T-helper 17 cell (primary cell): ENCODE measurements at regions not wholly inside any gene's neighbourhood (a gene's known extent, or its start where the extent isn't known, plus 50 kb on each side); places are given as distances from the start of the nearest gene placed in this dataset.

ENCODE experiments used
- ATAC-seq: fragments of 150-1000 bp; cut with Tn5 transposase; 2 replicates; pipeline ENCODE4 v1.10.0; 2021; ENCODE audit warnings: mild to moderate bottlenecking, moderate library complexity
- DNase-seq, 3 donors: peaks; one replicate each; pipeline versions ENCODE4 v3.0.0 to v3.0.0-alpha.2; 2020 to 2021
- H3K9me3 ChIP-seq: one replicate; pipeline ENCODE4 v1.7.0; 2013; ENCODE audit warnings: low read length, mild to moderate bottlenecking; ENCODE audit not compliant: control insufficient read depth, poor library complexity, severe bottlenecking
- H3K27ac Mint-ChIP-seq: one replicate; pipeline ENCODE4 v1.8.0; 2022; ENCODE audit warnings: mild to moderate bottlenecking, moderate library complexity, mixed read lengths
- H3K27me3 Mint-ChIP-seq: one replicate; pipeline ENCODE4 v1.8.0; 2022; ENCODE audit warnings: mixed read lengths
- H3K36me3 Mint-ChIP-seq: one replicate; pipeline ENCODE4 v1.8.0; 2022; ENCODE audit warnings: low read depth, mixed read lengths
- H3K4me1 Mint-ChIP-seq: one replicate; pipeline ENCODE4 v1.8.0; 2022; ENCODE audit warnings: mild to moderate bottlenecking, mixed read lengths
- H3K4me3 Mint-ChIP-seq: one replicate; pipeline ENCODE4 v1.8.0; 2022; ENCODE audit warnings: mild to moderate bottlenecking, moderate library complexity, mixed read lengths

DNA sequence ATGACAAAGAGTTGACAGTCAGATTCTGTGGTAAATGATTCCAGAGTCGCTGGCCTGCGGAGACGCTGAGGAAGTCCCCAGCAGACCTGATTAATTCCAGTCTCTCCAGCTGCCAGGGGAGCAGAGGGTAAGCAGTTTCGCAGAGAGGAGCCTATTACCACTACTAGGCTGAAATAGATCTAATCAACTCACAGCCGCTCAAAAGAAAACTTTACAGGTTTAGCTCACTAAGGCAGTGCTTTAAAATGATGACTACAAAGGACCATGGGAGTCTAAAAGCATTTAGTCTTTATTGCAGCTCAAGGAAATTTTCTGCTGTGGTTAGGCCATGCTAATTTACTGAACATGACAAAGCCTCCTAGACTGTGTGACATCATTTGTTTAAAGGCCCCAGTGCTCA, 445.6 kb upstream of the POU3F3 start:
- no peaks in the 10 kb centered on the region for H3K27me3 Mint-ChIP-seq
- DNase-seq (no peak), ATAC-seq (no peak)
- H3K9me3 ChIP-seq: no peaks in the 10 kb centered on the region
- H3K4me1 Mint-ChIP-seq: no peaks in the 10 kb centered on the region
- no peak overlapping the region for H3K27ac Mint-ChIP-seq
- H3K36me3 Mint-ChIP-seq: no peaks in the 10 kb centered on the region
- no peak overlapping the region for H3K4me3 Mint-ChIP-seq

GRCh38 chr2:104410136-104410535, 443.8 kb upstream of the POU3F3 start:
- DNase-seq: no peak
- Mint-ChIP-seq H3K36me3 (no peaks in the 10 kb centered on the region), H3K27me3 (no peaks in the 10 kb centered on the region), H3K27ac (no peak overlapping the region), H3K4me3 (no peak overlapping the region), H3K4me1 (no peaks in the 10 kb centered on the region)
- no peak for ATAC-seq
- H3K9me3 ChIP-seq: no peaks in the 10 kb centered on the region

GRCh38 chr2:104412384-104412783, 441.5 kb upstream of the POU3F3 start:
- H3K9me3 ChIP-seq: no peaks in the 10 kb centered on the region
- Mint-ChIP-seq H3K4me3 (no peak overlapping the region), H3K4me1 (no peaks in the 10 kb centered on the region), H3K27ac (no peak overlapping the region), H3K27me3 (no peaks in the 10 kb centered on the region), H3K36me3 (no peaks in the 10 kb centered on the region)
- DNase-seq (no peak), ATAC-seq (no peak)

DNA sequence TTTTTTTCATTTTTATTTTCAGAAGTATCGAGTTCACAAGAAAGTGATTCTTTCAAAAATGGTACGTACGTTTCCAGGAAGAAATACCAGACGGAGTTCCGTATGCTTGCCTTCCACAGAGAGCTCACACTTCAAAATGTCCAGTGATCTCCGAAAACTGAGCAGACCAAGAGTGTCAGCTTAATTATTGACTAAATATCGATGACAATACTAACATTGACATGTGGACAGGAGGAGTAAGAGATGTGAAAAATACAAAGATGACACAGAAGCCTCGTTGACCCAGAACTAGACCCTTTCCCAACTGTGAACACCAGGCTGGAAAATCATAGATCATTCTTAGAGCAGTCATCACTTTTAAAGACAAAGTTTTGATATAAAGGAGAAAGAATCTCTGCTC, 440.0 kb upstream of the POU3F3 start:
- Mint-ChIP-seq H3K27ac (no peak overlapping the region), H3K4me1 (no peaks in the 10 kb centered on the region), H3K36me3 (no peaks in the 10 kb centered on the region), H3K27me3 (no peaks in the 10 kb centered on the region), H3K4me3 (no peak overlapping the region)
- ATAC-seq (no peak), DNase-seq (no peak)
- H3K9me3 ChIP-seq: no peaks in the 10 kb centered on the region

- Mint-ChIP-seq H3K36me3 (no peaks in the 10 kb centered on the region), H3K4me1 (no peaks in the 10 kb centered on the region), H3K4me3 (no peak overlapping the region), H3K27me3 (no peaks in the 10 kb centered on the region), H3K27ac (no peak overlapping the region)
- ATAC-seq (no peak), DNase-seq (no peak)
- no peaks in the 10 kb centered on the region for H3K9me3 ChIP-seq
Measured at GRCh38 chr2:104415284-104415683, 438.6 kb upstream of the POU3F3 start.

DNA sequence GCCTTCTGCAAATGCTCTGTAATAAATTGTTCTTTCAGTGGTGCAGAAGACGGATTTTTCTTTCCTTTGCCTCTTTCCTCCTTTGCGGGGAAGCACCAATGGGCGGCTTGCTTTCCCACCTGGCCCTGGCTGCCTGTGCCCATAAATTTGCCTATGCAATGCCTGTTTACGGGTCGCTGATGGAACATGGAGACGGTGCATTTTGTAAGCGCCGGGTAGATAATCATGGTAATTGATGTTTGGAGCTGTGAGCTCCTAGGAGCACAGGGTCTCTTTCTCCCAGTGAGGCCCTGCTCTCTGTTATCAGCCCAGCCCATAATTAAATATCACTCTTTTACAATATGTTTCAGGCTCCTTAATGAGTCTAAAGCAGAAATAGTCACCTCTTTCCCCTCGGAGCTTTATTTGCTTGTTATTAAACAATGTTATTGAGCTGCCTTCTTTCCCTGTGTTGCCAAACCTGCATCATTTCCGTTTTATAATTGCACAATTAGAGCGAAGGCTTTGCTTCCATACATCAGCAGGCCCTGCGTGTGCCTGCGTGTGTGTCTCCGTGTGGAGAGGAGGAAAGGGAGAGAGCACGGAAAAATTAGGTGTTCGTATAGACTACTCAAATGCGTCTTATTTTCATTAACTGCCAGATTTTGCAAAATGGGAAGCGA, 437.4 kb upstream of the POU3F3 start:
- DNase-seq (no peak), ATAC-seq (no peak)
- no peaks in the 10 kb centered on the region for H3K36me3 Mint-ChIP-seq
- H3K27me3 Mint-ChIP-seq: no peaks in the 10 kb centered on the region
- no peaks in the 10 kb centered on the region for H3K9me3 ChIP-seq
- no peak overlapping the region for H3K4me3 Mint-ChIP-seq
- H3K27ac Mint-ChIP-seq: no peak overlapping the region
- no peaks in the 10 kb centered on the region for H3K4me1 Mint-ChIP-seq

- ATAC-seq (no peak), DNase-seq (no peak)
- Mint-ChIP-seq H3K4me3 (no peak overlapping the region), H3K4me1 (no peaks in the 10 kb centered on the region), H3K36me3 (no peaks in the 10 kb centered on the region), H3K27me3 (no peaks in the 10 kb centered on the region), H3K27ac (no peak overlapping the region)
- H3K9me3 ChIP-seq: no peaks in the 10 kb centered on the region
Measured at GRCh38 chr2:104420420-104420819, 433.5 kb upstream of the POU3F3 start.

- DNase-seq: no peak
- H3K36me3 Mint-ChIP-seq: no peaks in the 10 kb centered on the region
- H3K4me1 Mint-ChIP-seq: no peaks in the 10 kb centered on the region
- ATAC-seq: no peak
- H3K27me3 Mint-ChIP-seq: no peaks in the 10 kb centered on the region
- H3K27ac Mint-ChIP-seq: no peak overlapping the region
- H3K4me3 Mint-ChIP-seq: no peak overlapping the region
- H3K9me3 ChIP-seq: no peaks in the 10 kb centered on the region
Measured at GRCh38 chr2:104420953-104421352, 433.0 kb upstream of the POU3F3 start.

DNA sequence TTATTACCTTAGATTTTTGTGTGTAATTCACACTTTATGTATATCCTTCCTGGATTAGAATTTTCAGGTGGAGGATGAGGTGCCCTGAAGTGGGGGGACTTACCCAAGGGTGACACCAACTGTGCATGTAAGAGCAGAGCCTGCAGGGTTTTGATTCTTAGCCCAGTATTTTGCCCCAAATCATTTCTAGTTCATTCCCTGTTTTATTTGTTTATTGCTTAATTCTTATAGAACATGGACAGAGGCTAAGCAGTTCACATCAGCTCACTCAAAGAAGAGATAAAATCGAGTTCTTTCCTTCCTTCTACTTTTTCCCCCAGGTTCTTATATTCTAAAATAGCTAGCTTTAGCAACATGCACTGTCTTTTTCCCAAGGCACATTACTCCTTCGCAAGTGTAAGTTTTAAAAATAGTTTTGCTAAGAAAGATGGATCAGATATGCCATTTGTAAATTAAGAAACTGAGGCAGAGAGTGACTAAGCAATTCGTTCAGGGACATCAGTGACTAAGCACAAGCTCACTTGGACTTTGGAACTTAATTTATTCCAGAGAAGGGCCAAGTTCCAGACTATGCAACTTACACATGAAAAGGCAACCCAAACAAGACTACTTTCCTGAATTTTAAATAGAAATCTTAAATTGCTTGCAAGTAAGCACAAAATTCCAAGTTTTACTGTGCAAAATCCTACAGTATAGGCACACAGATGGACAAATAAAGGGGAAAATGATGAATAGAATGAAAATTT, 427.9 kb upstream of the POU3F3 start:
- H3K4me3 Mint-ChIP-seq: no peak overlapping the region
- no peak overlapping the region for H3K27ac Mint-ChIP-seq

GRCh38 chr2:104428155-104428554, 425.8 kb upstream of the POU3F3 start:
- Mint-ChIP-seq H3K27me3 (peaks cover 12% of the 10 kb centered on the region), H3K36me3 (no peaks in the 10 kb centered on the region), H3K27ac (no peak overlapping the region), H3K4me1 (no peaks in the 10 kb centered on the region), H3K4me3 (no peak overlapping the region)
- ATAC-seq (no peak), DNase-seq (no peak)
- H3K9me3 ChIP-seq: no peaks in the 10 kb centered on the region

More for the DNA sequence above, 427.9 kb upstream of the POU3F3 start:
- ATAC-seq: no peak
- no peaks in the 10 kb centered on the region for H3K4me1 Mint-ChIP-seq
- no peaks in the 10 kb centered on the region for H3K9me3 ChIP-seq
- no peak for DNase-seq
- no peaks in the 10 kb centered on the region for H3K27me3 Mint-ChIP-seq
- no peaks in the 10 kb centered on the region for H3K36me3 Mint-ChIP-seq

GRCh38 chr2:104429639-104430358, 424.1 kb upstream of the POU3F3 start:
- peaks cover 12% of the 10 kb centered on the region for H3K27me3 Mint-ChIP-seq
- ATAC-seq: no peak
- H3K9me3 ChIP-seq: no peaks in the 10 kb centered on the region
- no peaks in the 10 kb centered on the region for H3K36me3 Mint-ChIP-seq
- H3K4me1 Mint-ChIP-seq: peaks cover 4% of the 10 kb centered on the region
- no peak overlapping the region for H3K4me3 Mint-ChIP-seq
- no peak for DNase-seq
- H3K27ac Mint-ChIP-seq: no peak overlapping the region

GRCh38 chr2:104430359-104430740, 423.6 kb upstream of the POU3F3 start:
- Mint-ChIP-seq H3K27ac (no peak overlapping the region), H3K27me3 (peaks cover 12% of the 10 kb centered on the region), H3K36me3 (no peaks in the 10 kb centered on the region), H3K4me3 (no peak overlapping the region), H3K4me1 (peaks cover 4% of the 10 kb centered on the region)
- ATAC-seq: no peak
- H3K9me3 ChIP-seq: no peaks in the 10 kb centered on the region
- no peak for DNase-seq

GRCh38 chr2:104430852-104431251, 423.1 kb upstream of the POU3F3 start:
- no peak overlapping the region for H3K4me3 Mint-ChIP-seq
- no peaks in the 10 kb centered on the region for H3K9me3 ChIP-seq
- no peak overlapping the region for H3K27ac Mint-ChIP-seq
- DNase-seq (no peak), ATAC-seq (no peak)
- peaks cover 12% of the 10 kb centered on the region for H3K27me3 Mint-ChIP-seq
- H3K4me1 Mint-ChIP-seq: peaks cover 4% of the 10 kb centered on the region
- H3K36me3 Mint-ChIP-seq: no peaks in the 10 kb centered on the region
